Naive thymus-derived CD4-positive, alpha-beta T cell (primary cell): ENCODE measurements at regions not wholly inside any gene's neighbourhood (a gene's known extent, or its start where the extent isn't known, plus 50 kb on each side); places are given as distances from the start of the nearest gene placed in this dataset.

Experiments used
- ATAC-seq: fragments of 150-1000 bp; cut with Tn5 transposase; 2 replicates; pipeline ENCODE4 v1.10.0; 2021; ENCODE audit warnings: mild to moderate bottlenecking, moderate library complexity
- CTCF ChIA-PET: fragments of 350-600 bp; sonication (Branson Sonifier 250); formaldehyde crosslinking; loops from one replicate; lab custom pipeline; 2021; ENCODE audit warnings: antibody characterized with exemption; lab: Charles Lee
- POLR2A ChIA-PET: fragments of 350-600 bp; sonication (Branson Sonifier 250); formaldehyde crosslinking; loops from one replicate; lab custom pipeline; 2021; ENCODE audit warnings: antibody characterized with exemption, inconsistent platforms; lab: Charles Lee
- DNase-seq, 9 donors: peaks; one replicate each; pipeline versions ENCODE4 v3.0.0 to v3.0.0-alpha.2; 2020 to 2022; ENCODE audit warnings: mixed read lengths in 1 of 9
- H3K27ac ChIP-seq: one replicate; pipeline ENCODE4 v1.7.0; 2013; ENCODE audit warnings: mild to moderate bottlenecking, low read depth, low read length, moderate library complexity
- H3K27me3 ChIP-seq, 2 donors: one replicate each; pipeline ENCODE4 v1.7.0; 2013; ENCODE audit warnings: low read length in 2 of 2, mild to moderate bottlenecking in 2 of 2, moderate library complexity in 2 of 2; ENCODE audit not compliant: control insufficient read depth in 2 of 2, insufficient read depth in 2 of 2
- H3K36me3 ChIP-seq, 3 experiments: 1 replicate in 2 of 3; 2 replicates in 1 of 3; pipeline ENCODE4 v1.7.0; 2013; ENCODE audit warnings: low read length in 3 of 3, mild to moderate bottlenecking in 3 of 3, moderate library complexity in 1 of 3; ENCODE audit not compliant: insufficient read depth in 3 of 3, control insufficient read depth in 2 of 3
- H3K4me1 ChIP-seq, 2 donors: one replicate each; pipeline ENCODE4 v1.7.0; 2013; ENCODE audit warnings: low read length in 2 of 2, mild to moderate bottlenecking in 2 of 2, moderate library complexity in 1 of 2; ENCODE audit not compliant: control insufficient read depth in 2 of 2, insufficient read depth in 2 of 2
- H3K4me3 ChIP-seq: 2 replicates; pipeline ENCODE4 v1.7.0; 2013; ENCODE audit warnings: mild to moderate bottlenecking, low read length
- H3K9me3 ChIP-seq, 3 experiments: 1 replicate in 2 of 3; 2 replicates in 1 of 3; pipeline ENCODE4 v1.7.0; 2013; ENCODE audit warnings: low read length in 3 of 3; ENCODE audit not compliant: control insufficient read depth in 2 of 3
- H3K27ac Mint-ChIP-seq, 9 donors: one replicate each; pipeline ENCODE4 v1.8.0; 2020 to 2022; ENCODE audit warnings: mixed read lengths in 9 of 9, mild to moderate bottlenecking in 8 of 9, moderate library complexity in 5 of 9, inconsistent platforms in 2 of 9
- H3K27me3 Mint-ChIP-seq, 5 donors: one replicate each; pipeline ENCODE4 v1.8.0; 2021 to 2022; ENCODE audit warnings: mixed read lengths in 5 of 5, mild to moderate bottlenecking in 1 of 5
- H3K36me3 Mint-ChIP-seq, 5 donors: one replicate each; pipeline ENCODE4 v1.8.0; 2020 to 2022; ENCODE audit warnings: mixed read lengths in 5 of 5, mild to moderate bottlenecking in 3 of 5, inconsistent platforms in 1 of 5
- H3K4me1 Mint-ChIP-seq, 7 donors: one replicate each; pipeline ENCODE4 v1.8.0; 2020 to 2022; ENCODE audit warnings: mixed read lengths in 7 of 7, mild to moderate bottlenecking in 3 of 7, inconsistent platforms in 1 of 7
- H3K4me3 Mint-ChIP-seq, 10 donors: one replicate each; pipeline ENCODE4 v1.8.0; 2020 to 2022; ENCODE audit warnings: mild to moderate bottlenecking in 10 of 10, mixed read lengths in 10 of 10, moderate library complexity in 6 of 10, inconsistent platforms in 2 of 10
- H3K9me3 Mint-ChIP-seq, 11 donors: one replicate each; pipeline ENCODE4 v1.8.0; 2020 to 2022; ENCODE audit warnings: mixed read lengths in 11 of 11, mild to moderate bottlenecking in 4 of 11, inconsistent platforms in 1 of 11, moderate library complexity in 1 of 11
- intact Hi-C, 2 donors: fragments of 100-400 bp; cut with micrococcal nuclease; formaldehyde crosslinking; loops; one replicate each; pipeline ENCODE4 v1.15.1; 2023

GRCh38 chr6:4521070-4521469, 255.1 kb upstream of the CDYL start:
- no peak overlapping the region for H3K4me3 Mint-ChIP-seq
- no peak for ATAC-seq

GRCh38 chr6:4518506-4518905, 257.7 kb upstream of the CDYL start:
- H3K9me3 Mint-ChIP-seq = peaks cover 0 to 10% (median 2%) of the 10 kb centered on the region in 11 donors
- peaks cover 6 to 50% (median 36%) of the 10 kb centered on the region in 5 donors for H3K27me3 Mint-ChIP-seq
- DNase-seq (no peak), ATAC-seq (no peak)
- ChIA-PET CTCF (no interaction called here), POLR2A (no interaction called here)
- H3K4me3 Mint-ChIP-seq = no peak overlapping the region
- H3K4me1 Mint-ChIP-seq = no peaks in the 10 kb centered on the region
- Histone ChIP-seq H3K4me3 (no peak overlapping the region), H3K27ac (no peak overlapping the region), H3K36me3 (no peaks in the 10 kb centered on the region), H3K9me3 (no peaks in the 10 kb centered on the region), H3K27me3 (no peaks in the 10 kb centered on the region), H3K4me1 (no peaks in the 10 kb centered on the region)
- no peak overlapping the region for H3K27ac Mint-ChIP-seq
- H3K36me3 Mint-ChIP-seq = no peaks in the 10 kb centered on the region
- intact Hi-C loops = no loop called here

More at GRCh38 chr6:4521070-4521469, 255.1 kb upstream of the CDYL start:
- no peak overlapping the region for H3K27ac ChIP-seq
- intact Hi-C loops = no loop called here
- ChIA-PET CTCF (no interaction called here), POLR2A (no interaction called here)
- Mint-ChIP-seq H3K36me3 (no peaks in the 10 kb centered on the region), H3K4me1 (no peaks in the 10 kb centered on the region), H3K9me3 (peaks cover 0 to 10% (median 2%) of the 10 kb centered on the region in 11 donors), H3K27me3 (peaks cover 6 to 56% (median 43%) of the 10 kb centered on the region in 5 donors), H3K27ac (no peak overlapping the region)
- H3K4me3 ChIP-seq = no peak overlapping the region
- H3K9me3 ChIP-seq = no peaks in the 10 kb centered on the region
- no peaks in the 10 kb centered on the region for H3K4me1 ChIP-seq
- no peak for DNase-seq
- no peaks in the 10 kb centered on the region for H3K36me3 ChIP-seq
- no peaks in the 10 kb centered on the region for H3K27me3 ChIP-seq

DNA sequence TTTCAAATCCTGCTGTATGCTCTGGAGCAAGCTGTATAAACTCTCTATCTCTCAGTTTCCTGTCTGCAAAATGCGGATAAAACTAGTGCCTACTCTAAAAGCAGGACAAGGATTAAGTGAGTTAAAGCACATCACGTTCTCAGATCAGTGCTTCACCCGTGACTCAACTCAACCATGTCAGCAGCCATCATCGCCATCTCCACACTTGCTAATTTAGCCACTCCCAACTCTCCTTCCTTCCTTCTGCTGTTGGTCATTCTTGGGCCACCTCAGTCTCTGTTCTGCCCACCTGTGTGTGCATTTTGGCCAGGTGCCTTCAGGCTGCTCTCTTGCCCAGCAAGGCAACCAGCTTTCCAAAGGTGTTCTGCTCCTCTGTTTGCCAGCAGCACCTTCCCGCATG, 260.0 kb upstream of the CDYL start:
- H3K4me3 ChIP-seq = no peak overlapping the region
- Mint-ChIP-seq H3K4me1 (peaks cover 0 to 1% (median 0%) of the 10 kb centered on the region in 7 donors), H3K27ac (no peak overlapping the region), H3K27me3 (peaks cover 0 to 36% (median 17%) of the 10 kb centered on the region in 5 donors), H3K36me3 (no peaks in the 10 kb centered on the region), H3K4me3 (no peak overlapping the region), H3K9me3 (peaks cover 0 to 6% (median 0%) of the 10 kb centered on the region in 11 donors)
- ChIA-PET POLR2A (no interaction called here), CTCF (no interaction called here)
- H3K36me3 ChIP-seq = no peaks in the 10 kb centered on the region
- DNase-seq (no peak), ATAC-seq (no peak)
- H3K9me3 ChIP-seq = no peaks in the 10 kb centered on the region
- H3K27ac ChIP-seq = no peak overlapping the region
- no peaks in the 10 kb centered on the region for H3K4me1 ChIP-seq
- H3K27me3 ChIP-seq = no peaks in the 10 kb centered on the region
- intact Hi-C loops = no loop called here

DNA sequence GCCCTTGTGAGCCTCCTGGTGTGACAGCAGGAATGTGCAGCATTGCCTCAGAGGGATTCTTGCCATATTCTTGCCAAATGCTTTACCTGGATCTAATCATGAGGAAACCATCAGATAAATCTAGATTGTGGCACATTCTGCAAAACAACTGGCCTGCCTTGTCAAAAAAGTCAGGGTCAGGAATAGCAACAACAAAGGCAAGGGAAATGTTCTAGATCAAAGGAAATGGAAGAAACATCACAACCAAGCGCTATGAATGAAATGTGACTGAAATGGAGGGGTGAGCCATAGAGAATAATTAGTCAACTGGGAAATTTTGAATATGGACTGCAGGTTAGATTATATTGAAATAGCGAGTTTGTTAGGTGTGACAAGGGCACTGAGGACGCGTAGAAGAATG, 262.6 kb upstream of the CDYL start:
- ATAC-seq = no peak

GRCh38 chr6:4512051-4512471, 264.1 kb upstream of the CDYL start:
- no peaks in the 10 kb centered on the region for H3K27me3 ChIP-seq
- H3K27me3 Mint-ChIP-seq = peaks cover 0 to 40% (median 18%) of the 10 kb centered on the region in 5 donors
- CTCF ChIA-PET = no interaction called here
- no peaks in the 10 kb centered on the region for H3K4me1 ChIP-seq
- H3K4me1 Mint-ChIP-seq = peaks cover 0 to 1% (median 0%) of the 10 kb centered on the region in 7 donors
- H3K27ac Mint-ChIP-seq = no peak overlapping the region
- DNase-seq (no peak), ATAC-seq (no peak)
- peaks cover 0 to 4% (median 0%) of the 10 kb centered on the region in 11 donors for H3K9me3 Mint-ChIP-seq
- H3K36me3 Mint-ChIP-seq = no peaks in the 10 kb centered on the region
- POLR2A ChIA-PET = no interaction called here
- no peaks in the 10 kb centered on the region for H3K36me3 ChIP-seq
- no peak overlapping the region for H3K4me3 ChIP-seq
- intact Hi-C loops = no loop called here
- H3K27ac ChIP-seq = no peak overlapping the region
- H3K9me3 ChIP-seq = no peaks in the 10 kb centered on the region
- no peak overlapping the region for H3K4me3 Mint-ChIP-seq

More for the DNA sequence above, 262.6 kb upstream of the CDYL start:
- no peak overlapping the region for H3K27ac Mint-ChIP-seq
- H3K27me3 Mint-ChIP-seq = peaks cover 0 to 44% (median 11%) of the 10 kb centered on the region in 5 donors
- Histone ChIP-seq H3K4me3 (no peak overlapping the region), H3K4me1 (no peaks in the 10 kb centered on the region), H3K9me3 (no peaks in the 10 kb centered on the region), H3K27ac (no peak overlapping the region), H3K27me3 (no peaks in the 10 kb centered on the region), H3K36me3 (no peaks in the 10 kb centered on the region)
- POLR2A ChIA-PET = no interaction called here
- no peaks in the 10 kb centered on the region for H3K36me3 Mint-ChIP-seq
- CTCF ChIA-PET = no interaction called here
- H3K4me1 Mint-ChIP-seq = peaks cover 0 to 1% (median 0%) of the 10 kb centered on the region in 7 donors
- no peak for DNase-seq
- intact Hi-C loops = no loop called here
- H3K9me3 Mint-ChIP-seq = peaks cover 0 to 4% (median 0%) of the 10 kb centered on the region in 11 donors
- H3K4me3 Mint-ChIP-seq = no peak overlapping the region

GRCh38 chr6:4511641-4512020, 264.6 kb upstream of the CDYL start:
- Mint-ChIP-seq H3K27ac (no peak overlapping the region), H3K9me3 (peaks cover 0 to 4% (median 0%) of the 10 kb centered on the region in 11 donors), H3K27me3 (peaks cover 0 to 38% (median 20%) of the 10 kb centered on the region in 5 donors), H3K36me3 (no peaks in the 10 kb centered on the region), H3K4me1 (peaks cover 0 to 1% (median 0%) of the 10 kb centered on the region in 7 donors), H3K4me3 (no peak overlapping the region)
- no peaks in the 10 kb centered on the region for H3K27me3 ChIP-seq
- no peak overlapping the region for H3K4me3 ChIP-seq
- POLR2A ChIA-PET = no interaction called here
- ATAC-seq = no peak
- H3K27ac ChIP-seq = no peak overlapping the region
- no peaks in the 10 kb centered on the region for H3K9me3 ChIP-seq
- CTCF ChIA-PET = no interaction called here
- no peaks in the 10 kb centered on the region for H3K36me3 ChIP-seq
- no peaks in the 10 kb centered on the region for H3K4me1 ChIP-seq
- intact Hi-C loops = no loop called here
- DNase-seq = no peak

- Histone ChIP-seq H3K27me3 (no peaks in the 10 kb centered on the region), H3K27ac (no peak overlapping the region), H3K4me3 (no peak overlapping the region), H3K36me3 (no peaks in the 10 kb centered on the region), H3K4me1 (no peaks in the 10 kb centered on the region), H3K9me3 (no peaks in the 10 kb centered on the region)
- Mint-ChIP-seq H3K9me3 (peaks cover 0 to 4% (median 0%) of the 10 kb centered on the region in 11 donors), H3K4me1 (peaks cover 0 to 1% (median 0%) of the 10 kb centered on the region in 7 donors), H3K36me3 (no peaks in the 10 kb centered on the region), H3K4me3 (no peak overlapping the region), H3K27ac (no peak overlapping the region), H3K27me3 (peaks cover 0 to 35% (median 20%) of the 10 kb centered on the region in 5 donors)
- ATAC-seq (no peak), DNase-seq (no peak)
- CTCF ChIA-PET = no interaction called here
- POLR2A ChIA-PET = no interaction called here
- intact Hi-C loops = no loop called here
Measured at GRCh38 chr6:4510906-4511640, 265.1 kb upstream of the CDYL start.
